ENCODE measurements at regions not wholly inside any gene's neighbourhood (a gene's known extent, or its start where the extent isn't known, plus 50 kb on each side); places are given as distances from the start of the nearest gene placed in this dataset.

GRCh38 chrX:68894142-68894512, 65.3 kb downstream of the EFNB1 start:
- TF ChIP-seq POLR2A (IDR thresholded peaks at IDR 0.05; ENCODE audit: low read depth, low read length): no peak
- TF ChIP-seq CTCF (IDR thresholded peaks at IDR 0.05; ENCODE audit: extremely low read depth in 1 of 2, insufficient read depth in 1 of 2, low read depth in 1 of 2, low read length in 2 of 2): no peak
- TF ChIP-seq EZH2 (IDR thresholded peaks at IDR 0.05; ENCODE audit: borderline replicate concordance, low read depth, low read length, severe bottlenecking): no peak
- no peak for TF ChIP-seq MYC (IDR thresholded peaks at IDR 0.05; ENCODE audit: low read depth, low read length)
- TF ChIP-seq MAX (IDR thresholded peaks at IDR 0.05; ENCODE audit: insufficient read depth, insufficient read length): no peak

Measured in endothelial cell of umbilical vein (primary cell).